NCI-H2171 (cell line): ENCODE measurements at regions not wholly inside any gene's neighbourhood (a gene's known extent, or its start where the extent isn't known, plus 50 kb on each side); places are given as distances from the start of the nearest gene placed in this dataset.
"Not testable (repeated sequence)": the region's sequence is repeated elsewhere in the genome, so short reads cannot be mapped to it uniquely, and the experiment has no call there.

Experiments used
- DNase-seq: peaks from one replicate; lab custom pipeline; 2025; lab: John Stamatoyannopoulos, UW

DNA sequence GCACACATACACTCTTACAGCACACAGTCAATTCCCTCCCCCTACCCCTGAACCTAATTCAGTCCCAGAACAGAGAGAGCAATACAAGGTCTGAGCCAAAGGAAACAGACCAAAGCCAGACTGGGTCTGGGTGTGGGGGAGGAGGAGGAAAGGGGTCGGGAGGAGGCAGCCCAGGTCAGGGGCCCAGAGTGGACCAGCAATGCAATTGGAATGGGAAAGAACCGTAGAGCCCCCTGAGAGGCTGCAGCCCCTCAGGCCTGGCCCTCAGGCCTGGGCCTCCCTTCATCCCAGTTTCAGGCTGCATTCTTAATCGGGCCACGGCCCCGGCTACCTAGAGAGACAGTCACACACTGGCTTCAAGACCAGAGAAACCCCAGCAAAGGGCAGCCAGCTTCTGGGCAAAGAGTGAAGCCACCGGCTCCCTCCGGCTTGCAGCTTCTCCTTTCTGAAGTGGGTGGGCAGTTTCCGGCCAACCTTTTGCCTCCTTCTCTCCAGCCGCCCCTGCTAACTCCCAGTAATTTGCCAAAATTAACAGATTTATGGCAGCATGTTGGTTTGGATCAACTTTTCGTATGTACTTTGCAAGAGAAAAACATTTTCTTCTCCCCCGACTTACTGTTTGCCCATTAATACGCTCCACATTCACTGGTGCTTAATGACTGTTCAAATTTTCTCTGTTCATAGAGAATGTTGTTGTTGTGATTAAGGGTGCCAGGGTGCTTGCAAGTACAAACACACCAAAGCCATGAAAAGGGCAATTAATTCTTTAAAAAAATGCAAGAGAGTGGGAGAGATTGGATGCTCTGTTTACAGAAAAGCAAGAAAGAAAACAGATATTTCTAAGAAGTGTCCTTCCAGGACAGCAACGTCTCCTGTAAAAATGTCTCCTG, 488.3 kb downstream of the MN1 start:
- no peak for DNase-seq

DNA sequence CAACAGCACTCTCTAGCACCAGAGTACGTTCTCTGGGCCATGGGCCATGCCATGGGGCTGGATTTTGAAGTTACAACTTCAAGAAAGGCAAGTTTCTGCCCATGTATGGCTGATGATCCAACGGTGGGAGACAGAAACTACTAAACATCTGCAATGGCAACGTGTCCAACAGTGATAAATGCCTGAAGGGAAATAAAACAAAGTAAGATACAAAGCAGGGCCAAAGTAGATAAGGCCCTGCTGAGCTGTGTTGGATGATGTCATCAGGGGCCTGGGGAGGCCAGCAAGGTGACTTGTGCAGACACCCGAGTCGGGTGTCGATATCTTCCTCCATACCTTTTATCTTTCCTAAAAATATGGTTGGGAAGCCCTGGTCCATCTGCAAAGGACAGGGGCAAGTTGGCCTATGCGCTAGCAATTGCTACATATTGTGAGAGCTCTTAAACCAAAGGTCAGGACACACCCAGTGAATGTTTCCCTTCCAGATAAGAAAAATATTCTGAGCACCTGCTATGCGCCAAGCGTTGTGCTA, 487.2 kb downstream of the MN1 start:
- DNase-seq = no peak

DNA sequence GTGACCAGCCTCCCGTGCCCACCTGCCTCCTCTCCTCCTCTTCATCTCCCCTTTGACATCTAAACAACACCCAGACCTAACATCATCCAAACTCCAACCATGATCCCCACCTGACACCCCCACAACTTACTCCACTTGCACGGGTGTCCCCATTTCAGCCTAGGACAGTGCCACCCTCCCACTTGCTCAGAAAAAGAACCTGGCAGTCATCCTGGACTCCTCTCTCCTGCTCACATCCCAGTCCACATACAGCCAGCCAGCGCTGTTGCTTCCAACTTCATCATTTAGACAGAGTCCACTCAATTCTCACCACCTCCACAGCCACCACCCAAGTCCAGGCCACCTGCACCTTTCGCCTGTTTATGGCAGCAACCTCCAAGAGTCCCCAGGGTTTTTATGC, 485.7 kb downstream of the MN1 start:
- DNase-seq = no peak

DNA sequence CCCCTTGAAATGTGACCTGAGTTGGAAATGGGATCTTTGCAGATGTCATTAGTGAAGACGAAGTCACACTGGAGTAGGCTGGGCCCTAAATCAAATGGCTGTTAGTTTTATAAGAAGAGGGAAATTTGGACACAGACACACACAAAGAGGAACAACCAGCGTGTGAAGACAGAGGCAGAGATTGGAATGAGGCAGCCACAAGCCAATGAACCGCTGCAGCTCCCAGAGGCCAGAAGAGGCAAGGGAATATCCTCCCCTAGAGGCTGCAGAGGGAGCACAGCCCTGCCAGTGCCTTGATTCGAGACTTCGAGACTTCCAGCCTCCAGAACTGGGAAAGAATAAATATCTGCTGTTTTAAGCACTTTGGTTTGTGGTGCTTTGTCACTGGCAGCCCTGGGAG, 484.5 kb downstream of the MN1 start:
- no peak for DNase-seq

DNA sequence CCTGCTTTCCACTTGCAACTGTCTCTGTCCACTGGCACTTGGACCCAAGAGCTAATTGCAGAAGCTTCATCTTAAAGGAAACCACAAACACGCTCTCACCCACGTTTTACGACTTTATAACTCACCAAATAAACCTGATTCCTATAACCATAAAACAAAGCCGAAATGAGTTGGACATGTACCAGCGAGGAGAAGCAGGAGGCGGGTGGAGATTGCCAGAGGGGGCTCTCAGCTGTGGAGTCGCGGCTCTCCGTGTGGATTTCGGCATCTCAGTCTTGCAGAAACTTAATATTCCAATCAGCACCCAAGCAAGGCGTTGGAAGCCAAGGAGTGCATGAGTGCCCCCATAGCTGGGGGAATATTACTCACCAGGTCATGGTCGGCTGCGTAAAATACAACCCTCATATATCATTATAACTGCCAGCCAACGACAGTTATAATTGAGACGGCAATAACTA, 483.6 kb downstream of the MN1 start:
- no peak for DNase-seq

DNA sequence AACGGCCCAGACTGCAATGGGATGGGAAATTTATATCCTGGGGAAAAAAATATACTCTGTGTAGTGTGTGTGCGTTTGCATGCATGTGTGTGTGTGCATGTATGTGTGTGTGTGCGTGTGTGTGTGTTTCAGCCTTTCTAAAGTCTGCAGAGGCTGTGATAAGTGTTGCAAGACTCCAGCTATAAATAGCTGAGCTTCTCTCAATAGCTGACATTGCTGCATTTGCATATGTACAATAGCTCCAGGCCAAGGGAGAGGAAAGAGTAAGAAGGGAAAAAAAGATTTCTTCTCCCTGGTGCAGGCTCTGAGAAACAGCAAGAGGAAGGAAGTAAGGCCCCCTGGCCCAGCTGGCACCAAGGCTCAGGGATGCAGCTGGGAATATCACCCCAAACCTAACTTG, 483.0 kb downstream of the MN1 start:
- no peak for DNase-seq

DNA sequence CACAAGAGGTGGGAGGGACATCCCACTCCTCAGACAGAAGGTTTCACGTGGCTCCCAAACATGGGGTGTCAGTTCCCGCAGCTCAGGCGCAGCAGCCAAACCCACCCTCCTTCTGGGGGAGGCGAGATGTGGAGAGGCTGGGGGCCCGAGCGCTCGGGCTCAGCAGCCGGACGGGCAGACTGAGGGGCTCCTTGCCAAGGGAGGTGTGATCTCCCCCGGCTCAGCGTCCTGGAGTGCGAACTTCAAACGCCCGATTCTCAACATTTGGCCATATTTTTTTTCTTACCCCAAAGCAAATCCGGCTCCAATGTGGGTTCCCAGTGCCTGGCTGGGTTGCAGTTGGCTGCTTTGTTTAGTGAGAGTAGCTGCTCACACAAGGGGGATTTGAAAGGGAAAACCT, 477.9 kb downstream of the MN1 start:
- DNase-seq = no peak

DNA sequence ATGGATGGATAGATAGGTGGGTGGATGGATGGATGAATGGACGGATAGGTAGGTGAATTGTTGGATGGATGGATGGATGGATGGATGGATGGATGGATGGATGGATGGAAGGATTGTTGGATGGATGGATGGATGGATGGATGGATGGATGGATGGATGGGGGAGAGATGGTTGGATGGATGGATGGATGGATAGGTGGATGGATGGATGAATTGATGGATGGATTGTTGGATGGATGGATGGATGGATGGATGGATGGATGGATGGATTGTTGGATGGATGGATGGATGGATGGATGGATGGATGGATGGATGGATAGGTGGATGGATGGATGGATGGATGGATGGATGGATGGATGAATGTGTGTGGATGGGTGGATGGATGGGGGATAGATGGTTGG, 476.6 kb downstream of the MN1 start:
- DNase-seq = not testable (repeated sequence)

DNA sequence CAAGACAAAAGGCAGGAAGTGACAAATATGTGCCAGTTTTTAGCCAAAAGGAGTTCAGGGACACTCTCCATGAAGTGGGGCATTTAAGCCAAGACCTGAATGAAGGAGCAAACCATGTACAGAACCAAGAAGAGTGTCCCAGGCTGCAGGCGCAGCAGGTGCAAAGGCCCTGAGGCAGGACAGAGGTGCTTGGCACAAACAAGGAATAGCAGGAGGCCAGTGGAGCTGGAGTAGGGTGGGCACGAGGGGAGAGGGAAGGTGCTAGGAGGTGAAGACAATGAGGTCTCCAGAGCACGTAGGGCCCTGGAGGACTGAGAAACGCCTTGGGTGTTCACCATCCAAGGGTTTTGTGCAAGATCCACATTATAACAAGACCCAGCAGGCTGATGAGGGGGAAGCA, 474.1 kb downstream of the MN1 start:
- DNase-seq = no peak

DNA sequence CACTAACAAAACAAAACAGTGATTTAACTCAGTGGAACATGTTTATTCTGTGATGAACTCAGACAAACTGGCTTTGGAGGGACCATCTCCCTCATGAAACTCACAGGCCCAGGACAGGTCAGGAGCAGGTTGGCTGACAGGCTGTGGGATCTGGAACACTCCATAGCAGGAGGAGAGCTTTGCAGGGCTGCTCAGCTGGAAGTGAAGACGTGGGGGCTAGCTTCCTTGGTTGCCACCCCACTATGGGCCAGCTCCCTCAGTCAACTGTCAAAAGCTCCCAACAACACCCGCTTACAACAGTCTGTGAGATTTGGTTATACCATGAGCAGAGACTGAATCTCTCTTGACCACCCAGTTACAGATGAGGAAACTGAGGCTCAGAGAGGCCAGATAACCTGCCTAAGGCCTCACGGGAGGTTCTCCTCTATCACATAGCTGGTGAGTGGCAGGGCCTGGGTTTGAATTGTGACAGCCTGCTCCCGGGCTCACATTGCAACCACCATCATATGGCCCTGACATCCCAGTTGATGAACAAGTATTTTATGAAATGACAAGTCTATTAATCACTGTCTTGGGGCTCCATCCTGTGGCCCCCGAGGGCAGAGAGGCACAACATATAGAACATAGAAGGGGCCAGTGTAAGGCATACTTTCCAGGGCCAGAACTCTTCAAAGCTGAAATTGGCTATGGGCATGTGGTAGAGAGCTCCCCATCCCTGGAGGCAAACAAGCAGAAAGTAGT, 473.4 kb downstream of the MN1 start:
- no peak for DNase-seq

DNA sequence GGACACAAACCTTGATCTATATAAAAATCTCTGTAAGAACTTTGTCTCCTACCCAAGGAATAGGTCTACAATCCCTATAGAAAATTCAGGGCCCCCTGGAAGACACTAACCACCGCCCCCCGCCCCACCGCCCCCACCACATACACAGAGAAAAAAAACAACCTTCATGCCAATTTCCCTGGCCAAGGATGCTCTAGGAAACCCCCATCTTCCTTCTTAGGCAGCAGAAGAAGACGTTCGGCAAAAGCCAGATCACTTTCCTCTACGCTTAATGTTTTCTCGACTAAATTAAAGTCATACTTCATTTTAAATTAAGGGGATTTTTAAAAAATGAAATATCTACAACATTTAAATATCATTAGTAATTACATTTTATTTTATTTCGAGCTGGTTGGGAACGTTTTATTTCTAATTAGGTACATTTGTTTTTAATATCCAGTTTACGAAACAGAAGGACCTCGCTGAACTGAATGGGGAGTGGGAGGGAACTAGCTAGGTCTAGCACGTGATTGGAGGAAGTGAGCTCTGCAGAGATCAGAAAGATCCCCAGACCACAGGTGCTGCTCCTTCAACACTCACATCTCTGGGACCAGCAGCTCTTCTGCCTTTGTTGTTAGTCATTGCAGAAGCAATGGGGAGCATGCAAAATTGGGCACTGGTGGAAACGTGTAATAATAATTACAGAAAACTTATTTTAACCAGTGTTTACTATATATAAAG, 472.3 kb downstream of the MN1 start:
- DNase-seq = no peak

DNA sequence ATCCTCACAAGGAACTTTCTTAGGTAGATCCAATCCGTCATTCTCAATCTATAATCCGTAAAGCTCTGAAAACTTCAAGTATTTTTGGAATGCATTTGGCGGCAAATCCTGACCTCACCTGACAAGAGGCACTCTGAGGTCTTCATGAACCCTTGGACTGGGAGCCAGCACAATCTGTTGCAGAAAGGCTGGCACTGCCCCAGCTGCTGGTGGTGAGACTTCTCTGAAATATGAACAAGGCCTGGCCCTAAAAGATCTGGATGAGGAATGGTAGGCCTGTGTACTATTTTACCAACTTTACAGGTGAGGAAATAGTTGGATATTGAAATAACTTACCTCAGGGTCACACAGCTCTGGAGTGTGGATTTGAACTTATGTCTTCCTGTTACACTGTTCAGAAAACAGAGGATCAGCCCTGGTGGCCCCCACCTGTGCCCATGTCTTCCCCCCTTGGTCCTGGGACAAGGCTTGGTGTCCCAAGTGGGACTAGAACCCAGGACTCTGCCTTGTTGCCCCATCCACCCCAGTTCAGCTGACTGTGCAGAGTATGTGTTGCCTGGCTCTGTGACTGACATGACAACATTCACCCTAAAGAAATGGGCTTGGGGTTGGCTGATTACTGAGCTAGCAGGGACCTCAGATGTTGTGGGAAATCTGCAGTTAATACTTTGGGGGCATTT, 471.4 kb downstream of the MN1 start:
- no peak for DNase-seq

DNA sequence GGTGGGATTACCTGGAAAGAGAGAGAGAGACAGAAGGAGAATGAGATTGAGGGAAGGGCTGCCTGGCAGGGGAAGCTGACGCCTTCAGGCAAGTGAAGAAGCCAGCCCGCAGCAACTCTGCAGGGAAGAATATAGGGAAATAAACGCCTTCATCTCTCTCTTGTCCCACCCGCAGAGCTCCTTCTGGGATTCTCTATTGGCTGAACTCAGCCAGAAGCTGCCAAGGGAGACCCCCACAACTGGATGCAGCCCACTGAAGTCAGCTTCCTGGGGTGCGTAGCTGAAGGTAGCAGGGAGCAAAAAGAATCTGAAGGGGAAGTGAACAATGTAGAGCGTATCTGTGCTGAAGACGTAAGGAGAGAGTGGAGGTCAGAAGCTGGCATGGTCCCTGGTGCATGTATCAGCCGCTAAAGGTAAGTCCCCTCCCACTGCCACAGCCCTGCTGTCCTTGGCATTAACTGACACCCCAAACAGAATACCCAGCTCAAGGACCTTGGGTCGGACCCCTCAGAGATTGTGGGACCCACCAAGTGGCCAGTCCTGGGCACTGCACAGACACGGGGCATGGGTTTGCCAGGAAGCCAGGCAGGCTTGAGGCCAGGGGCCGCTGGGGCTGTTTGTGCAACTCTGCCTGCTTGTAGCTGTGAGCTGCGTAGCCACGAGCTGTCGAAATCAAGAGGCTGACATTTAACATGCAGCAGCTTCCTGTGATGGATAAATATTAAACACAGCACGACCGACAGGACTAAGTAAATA, 469.9 kb downstream of the MN1 start:
- DNase-seq = no peak

DNA sequence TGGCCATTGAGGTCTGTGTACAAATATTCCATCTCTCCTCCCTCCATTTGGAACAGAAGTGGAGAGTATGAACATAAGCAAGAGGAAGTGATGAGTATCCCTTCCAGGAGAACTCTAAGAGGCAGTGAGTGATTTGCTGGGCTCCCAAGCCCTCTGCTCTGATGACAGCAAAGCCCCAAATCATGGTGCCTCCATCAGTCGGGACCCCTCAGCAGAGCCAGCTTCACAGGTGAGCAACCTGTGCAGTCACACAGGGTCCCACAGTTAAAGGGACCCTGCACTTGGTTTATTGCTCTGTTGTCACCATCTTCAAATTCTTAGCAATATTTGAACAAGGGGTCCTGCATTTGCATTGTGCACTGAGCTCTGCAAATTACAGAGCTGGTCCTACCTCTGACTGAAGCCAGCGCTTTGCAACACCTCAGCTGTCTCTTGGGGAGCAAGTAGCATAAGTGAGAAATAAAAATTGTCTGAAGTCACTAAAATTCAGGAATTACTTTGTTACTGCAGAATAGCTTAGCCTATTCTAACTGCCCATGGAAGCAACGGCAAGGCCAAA, 466.4 kb downstream of the MN1 start:
- DNase-seq = no peak

DNA sequence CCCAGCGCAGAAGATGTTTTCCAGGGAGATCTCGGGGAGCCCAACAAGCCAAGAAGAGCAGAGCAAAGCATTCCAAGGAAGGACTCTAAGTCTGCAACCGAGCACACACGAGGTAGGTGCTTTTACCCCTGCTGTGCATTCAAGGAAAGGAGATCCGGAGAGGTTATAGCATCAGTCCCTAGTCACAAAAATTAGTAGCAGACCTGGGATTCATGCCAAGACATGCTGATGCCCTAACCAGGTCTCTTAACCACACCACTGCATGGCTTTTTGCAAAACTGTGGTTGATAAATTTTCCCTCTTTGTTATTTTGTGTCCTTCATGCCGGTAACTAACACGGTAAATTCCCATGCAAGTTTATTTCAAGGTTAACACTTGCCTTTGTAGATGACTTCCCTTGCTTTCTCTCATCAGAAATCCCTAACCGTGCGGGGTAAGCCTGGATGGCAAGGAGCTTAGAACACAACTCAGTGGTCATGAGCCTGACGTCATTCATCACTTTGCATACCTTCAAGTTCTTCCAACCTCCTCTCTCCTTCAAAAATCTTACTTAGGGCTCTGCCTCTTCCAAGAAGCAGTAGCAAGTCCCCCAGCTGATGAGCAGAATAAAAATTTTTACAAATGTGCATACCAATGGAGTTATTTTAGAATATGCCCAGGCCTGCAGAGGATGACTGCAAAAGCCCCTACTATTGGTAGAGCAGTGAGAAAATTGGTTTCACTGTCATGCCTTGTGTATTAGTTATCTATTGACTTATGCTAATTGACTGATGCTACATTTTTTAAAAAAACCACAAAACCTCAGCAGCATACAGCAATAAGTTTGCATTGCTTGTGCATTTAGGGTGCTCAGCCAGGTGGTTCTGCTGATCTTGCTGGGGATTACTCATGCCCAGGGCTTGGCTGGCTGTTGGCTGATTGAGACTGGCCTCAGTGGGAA, 465.1 kb downstream of the MN1 start:
- DNase-seq = no peak

DNA sequence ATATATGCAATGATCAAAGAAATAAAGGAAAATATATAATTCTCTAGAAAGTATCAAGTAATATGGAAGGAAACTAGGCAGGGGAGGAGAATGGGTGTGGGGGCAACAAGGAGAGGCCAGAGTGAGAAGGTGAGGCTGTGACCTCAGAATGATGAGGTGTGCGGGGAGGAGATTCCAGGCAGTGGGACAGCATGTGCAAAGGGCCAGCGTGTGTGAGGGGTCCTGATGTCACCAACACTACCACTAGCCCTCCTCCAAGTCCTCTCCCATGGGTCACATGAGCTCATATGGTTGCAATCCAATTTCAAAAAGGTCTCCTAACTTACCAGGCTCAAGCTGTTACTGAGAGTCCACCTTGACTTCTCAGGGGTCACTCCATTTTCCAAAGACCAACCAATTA, 463.9 kb downstream of the MN1 start:
- DNase-seq = no peak

DNA sequence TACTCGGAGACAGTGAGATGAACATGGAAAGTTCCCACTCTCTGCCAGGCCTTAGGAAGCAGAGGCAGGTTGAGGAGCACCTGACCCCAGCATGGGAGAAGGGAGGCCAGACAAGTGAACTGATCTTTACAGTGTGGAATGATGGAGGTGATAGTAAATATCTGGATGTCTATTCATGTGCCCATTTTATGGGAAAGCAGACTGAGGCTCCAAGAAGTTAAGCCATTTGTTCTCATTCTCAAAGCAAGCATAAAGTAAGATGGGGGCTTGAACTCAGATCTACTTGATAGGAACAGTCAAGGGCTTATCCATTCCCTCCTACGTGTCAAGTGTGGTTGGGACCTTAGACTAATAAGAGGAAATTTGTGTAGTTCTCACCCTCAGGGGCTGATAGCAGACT, 461.5 kb downstream of the MN1 start:
- no peak for DNase-seq

DNA sequence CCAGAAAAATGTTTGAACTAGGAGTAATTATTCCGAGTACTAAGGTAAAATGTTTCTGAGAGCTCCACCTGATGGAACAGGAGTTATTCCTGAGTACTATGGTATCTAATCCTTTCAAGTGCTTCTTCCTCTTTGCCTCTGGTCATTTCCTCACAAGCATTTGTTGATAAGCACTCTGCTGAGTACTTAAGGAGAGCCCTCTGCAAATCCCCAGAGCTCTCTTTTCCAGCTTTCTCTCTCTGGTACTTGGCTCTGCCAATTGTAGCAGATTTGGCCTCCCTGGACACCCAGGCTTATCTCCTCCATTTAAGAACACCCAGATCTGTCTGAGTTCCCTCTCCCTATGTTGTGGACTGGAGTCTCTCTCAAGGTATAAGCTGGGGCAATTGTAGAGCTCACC, 457.0 kb downstream of the MN1 start:
- no peak for DNase-seq

DNA sequence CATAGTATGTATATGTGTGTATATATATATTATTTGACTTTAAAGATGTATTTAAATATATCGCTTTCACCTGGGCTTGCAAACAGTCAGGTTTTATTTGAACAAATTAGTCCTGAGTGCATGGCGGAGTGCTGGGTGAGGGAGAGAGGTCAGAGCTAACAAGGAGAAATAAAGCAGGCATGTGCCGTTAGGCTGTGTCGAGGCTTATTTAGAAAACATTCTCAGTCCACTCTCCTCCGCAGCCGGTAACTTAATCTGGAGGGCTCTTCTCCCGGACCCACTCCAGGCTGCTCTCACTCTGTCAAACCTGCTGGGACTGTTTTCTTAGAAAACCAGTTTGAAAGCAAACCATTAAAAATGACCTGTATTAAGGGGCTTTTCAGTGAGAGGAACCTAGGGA, 455.9 kb downstream of the MN1 start:
- DNase-seq = no peak

DNA sequence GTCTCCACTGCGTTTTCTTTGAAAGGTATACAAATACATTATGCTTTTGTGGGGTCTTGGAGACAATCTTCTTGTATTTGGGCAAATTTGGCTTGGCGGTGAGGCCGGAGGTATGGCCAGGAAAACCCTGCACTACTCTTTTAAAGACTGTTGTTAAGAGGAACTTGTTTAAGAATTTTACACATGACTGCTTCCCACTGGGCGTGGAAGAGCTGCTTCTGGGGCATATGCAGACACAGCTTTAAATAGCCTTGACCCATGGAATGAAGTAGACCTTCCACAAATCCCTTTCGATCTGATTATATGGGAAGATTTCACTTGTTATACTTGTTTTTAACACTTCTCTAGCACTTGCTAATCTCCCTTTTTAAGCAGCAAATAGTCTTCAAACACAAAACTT, 453.6 kb downstream of the MN1 start:
- no peak for DNase-seq
